ENCODE measurements at regions not wholly inside any gene's neighbourhood (a gene's known extent, or its start where the extent isn't known, plus 50 kb on each side); places are given as distances from the start of the nearest gene placed in this dataset.

DNA sequence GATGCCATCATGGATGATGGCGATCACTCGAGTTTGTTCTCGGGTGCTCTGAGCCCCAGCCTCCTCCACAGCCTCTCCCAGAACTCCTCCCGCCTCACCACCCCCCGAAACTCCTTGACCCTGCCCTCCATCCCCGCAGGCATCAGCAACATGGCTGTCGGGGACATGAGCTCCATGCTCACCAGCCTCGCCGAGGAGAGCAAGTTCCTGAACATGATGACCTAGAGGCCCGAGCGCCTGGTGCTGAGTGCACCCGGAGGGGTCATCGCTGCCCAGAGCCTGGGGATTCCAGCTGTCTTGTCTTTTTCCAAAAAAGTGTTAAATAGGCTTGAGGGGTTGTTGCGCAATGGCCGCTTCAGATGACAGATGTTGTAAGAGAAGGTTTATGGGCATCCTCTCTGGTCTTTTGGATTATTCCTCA lies 254.8 kb downstream of the GLI2 start:
- Histone ChIP-seq H3K9ac (ENCODE audit: control insufficient read depth, insufficient read depth, low read length) (no peak overlapping the region), H3K27me3 (replicated peaks in 1 of 2; ENCODE audit: control insufficient read depth in 2 of 2, insufficient read depth in 2 of 2, low read length in 1 of 2) (no peaks in the 10 kb centered on the region; a peak in 1 of 4 replicates), H3K36me3 (ENCODE audit: control insufficient read depth in 2 of 2, insufficient read depth in 2 of 2, low read length in 1 of 2) (no peaks in the 10 kb centered on the region), H3K9me3 (replicated peaks; ENCODE audit: control insufficient read depth, insufficient read depth, low read length) (no peaks in the 10 kb centered on the region), H3K4me1 (ENCODE audit: control insufficient read depth, insufficient read depth, low read length) (no peaks in the 10 kb centered on the region), H3K79me2 (ENCODE audit: control insufficient read depth, insufficient read depth, low read length) (no peaks in the 10 kb centered on the region), H2AFZ (ENCODE audit: control insufficient read depth, low read depth, low read length) (no peak overlapping the region), H3K4me3 (no peak overlapping the region), H4K20me1 (ENCODE audit: control insufficient read depth, insufficient read depth) (no peaks in the 10 kb centered on the region), H3K27ac (ENCODE audit: control insufficient read depth, insufficient read depth) (no peak overlapping the region), H3K4me2 (ENCODE audit: control insufficient read depth, insufficient read depth) (no peak overlapping the region)
- POLR2A ChIA-PET, result no interaction called here
- SMC1A ChIA-PET (ENCODE audit: uncharacterized antibody, unreplicated experiment), result no interaction called here
- FAIRE-seq, result no peak
- intact Hi-C loops (cut with micrococcal nuclease; ENCODE audit: unreplicated experiment) (no loop called here), in situ Hi-C loops (cut with MboI) (no loop called here)
- ATAC-seq, result no peak
- RAD21 ChIA-PET (ENCODE audit: unreplicated experiment), result no interaction called here
- no peak for DNase-seq (ENCODE audit: low read depth, low spot score)
- no peak for TF ChIP-seq DPF2 (IDR thresholded peaks at IDR 0.05)
- CTCF ChIA-PET, result no interaction called here
- BruUV-seq (replicated peaks), result no TSS peak
- 67% methylated on average over 12 of the region's 15 CpGs for WGBS (ENCODE audit: insufficient coverage, insufficient replicate concordance, low lambda C conversion rate, missing lambda C conversion rate)

DNA sequence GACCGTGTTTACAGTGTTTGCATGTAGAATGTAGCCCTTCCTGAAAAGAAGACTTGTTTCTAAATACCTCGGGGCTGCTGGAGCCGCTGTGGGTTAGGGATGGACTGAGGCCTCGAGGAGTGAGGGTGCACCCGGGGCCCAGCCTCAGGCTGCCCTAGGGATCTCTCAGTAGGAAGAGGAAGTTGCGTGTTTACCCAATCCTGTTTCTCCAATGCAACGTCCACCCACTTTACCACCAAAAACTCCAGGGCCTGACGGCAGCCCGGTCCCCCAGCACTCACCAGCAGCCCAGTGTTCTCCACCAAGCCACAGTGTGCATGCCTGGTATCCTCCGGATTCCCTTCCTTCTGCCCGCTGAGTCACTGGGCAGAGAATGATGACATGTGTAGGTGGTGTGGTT lies 255.8 kb downstream of the GLI2 start:
- in situ Hi-C loops (cut with MboI), result no loop called here
- FAIRE-seq (no peak), ATAC-seq (no peak), DNase-seq (ENCODE audit: low read depth, low spot score) (no peak)
- Histone ChIP-seq H3K79me2 (ENCODE audit: control insufficient read depth, insufficient read depth, low read length) (no peaks in the 10 kb centered on the region), H3K27me3 (replicated peaks in 1 of 2; ENCODE audit: control insufficient read depth in 2 of 2, insufficient read depth in 2 of 2, low read length in 1 of 2) (no peaks in the 10 kb centered on the region; a peak in 1 of 4 replicates), H3K9me3 (replicated peaks; ENCODE audit: control insufficient read depth, insufficient read depth, low read length) (no peaks in the 10 kb centered on the region), H3K4me2 (ENCODE audit: control insufficient read depth, insufficient read depth) (no peak overlapping the region), H3K4me3 (no peak overlapping the region), H3K36me3 (ENCODE audit: control insufficient read depth in 2 of 2, insufficient read depth in 2 of 2, low read length in 1 of 2) (no peaks in the 10 kb centered on the region), H4K20me1 (ENCODE audit: control insufficient read depth, insufficient read depth) (no peaks in the 10 kb centered on the region), H2AFZ (ENCODE audit: control insufficient read depth, low read depth, low read length) (no peak overlapping the region), H3K9ac (ENCODE audit: control insufficient read depth, insufficient read depth, low read length) (no peak overlapping the region), H3K27ac (ENCODE audit: control insufficient read depth, insufficient read depth) (no peak overlapping the region), H3K4me1 (ENCODE audit: control insufficient read depth, insufficient read depth, low read length) (no peaks in the 10 kb centered on the region)
- RAD21 ChIA-PET (ENCODE audit: unreplicated experiment), result no interaction called here
- BruUV-seq (replicated peaks), result no TSS peak
- no peak for TF ChIP-seq SRF (IDR thresholded peaks at IDR 0.05; ENCODE audit: low read depth in 2 of 2, low read length in 2 of 2)
- intact Hi-C loops (cut with micrococcal nuclease; ENCODE audit: unreplicated experiment), result no loop called here
- SMC1A ChIA-PET (ENCODE audit: uncharacterized antibody, unreplicated experiment), result no interaction called here
- 6% methylated on average over 9 of the region's 11 CpGs for WGBS (ENCODE audit: insufficient coverage, insufficient replicate concordance, low lambda C conversion rate, missing lambda C conversion rate)
- CTCF ChIA-PET, result no interaction called here
- POLR2A ChIA-PET, result no interaction called here
